Esophagus squamous epithelium (tissue), 4 donors: ENCODE measurements at regions not wholly inside any gene's neighbourhood (a gene's known extent, or its start where the extent isn't known, plus 50 kb on each side); places are given as distances from the start of the nearest gene placed in this dataset.

ENCODE experiments used
- POLR2A ChIP-seq, 4 donors: fragments of 450-650 bp; IDR thresholded peaks; one replicate each; pipeline ENCODE4 v1.6.1; 2017; ENCODE audit warnings: antibody characterized with exemption in 4 of 4, mild to moderate bottlenecking in 4 of 4, moderate library complexity in 3 of 4
- TF ChIP-seq, protein P1 (sequence below), 6 experiments: fragments of 450-650 bp in 4 of 6; fragments of 200-600 bp in 2 of 6; sonication (generic) in 2 of 6; IDR thresholded peaks; one replicate each; pipeline ENCODE4 v1.5.1; 2016 to 2019; ENCODE audit warnings: antibody characterized with exemption in 6 of 6, mild to moderate bottlenecking in 4 of 6, moderate library complexity in 4 of 6

DNA sequence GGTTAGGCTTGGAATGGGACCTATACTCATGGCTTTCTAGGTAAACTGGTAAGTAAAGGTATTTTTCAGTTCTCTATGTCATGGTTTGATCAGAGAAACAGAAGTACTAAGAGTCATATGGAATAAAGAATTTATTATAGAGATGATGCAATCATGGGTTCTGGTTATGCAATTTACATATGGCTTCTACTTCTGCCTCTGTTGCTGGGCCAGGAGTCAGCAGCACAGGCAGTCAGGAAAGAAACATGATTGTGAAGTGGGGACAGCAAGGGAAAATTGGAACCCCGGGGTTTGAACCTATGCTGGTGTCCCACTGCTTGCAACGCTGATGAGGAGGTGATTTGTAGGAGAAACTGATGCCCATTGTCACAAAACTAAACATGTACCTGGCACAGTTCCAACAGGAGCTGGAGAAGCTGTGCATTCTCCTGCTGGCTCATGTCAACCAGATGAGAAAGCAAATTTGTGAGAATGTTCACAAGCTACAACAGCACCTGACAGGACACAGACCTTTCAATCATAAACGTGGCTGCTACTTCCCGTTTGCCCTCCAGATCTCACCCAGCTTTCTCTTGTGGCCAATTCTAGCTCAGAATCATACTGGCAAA is 887.1 kb downstream of the TFAP2A start:
- TF ChIP-seq, protein P1, sequence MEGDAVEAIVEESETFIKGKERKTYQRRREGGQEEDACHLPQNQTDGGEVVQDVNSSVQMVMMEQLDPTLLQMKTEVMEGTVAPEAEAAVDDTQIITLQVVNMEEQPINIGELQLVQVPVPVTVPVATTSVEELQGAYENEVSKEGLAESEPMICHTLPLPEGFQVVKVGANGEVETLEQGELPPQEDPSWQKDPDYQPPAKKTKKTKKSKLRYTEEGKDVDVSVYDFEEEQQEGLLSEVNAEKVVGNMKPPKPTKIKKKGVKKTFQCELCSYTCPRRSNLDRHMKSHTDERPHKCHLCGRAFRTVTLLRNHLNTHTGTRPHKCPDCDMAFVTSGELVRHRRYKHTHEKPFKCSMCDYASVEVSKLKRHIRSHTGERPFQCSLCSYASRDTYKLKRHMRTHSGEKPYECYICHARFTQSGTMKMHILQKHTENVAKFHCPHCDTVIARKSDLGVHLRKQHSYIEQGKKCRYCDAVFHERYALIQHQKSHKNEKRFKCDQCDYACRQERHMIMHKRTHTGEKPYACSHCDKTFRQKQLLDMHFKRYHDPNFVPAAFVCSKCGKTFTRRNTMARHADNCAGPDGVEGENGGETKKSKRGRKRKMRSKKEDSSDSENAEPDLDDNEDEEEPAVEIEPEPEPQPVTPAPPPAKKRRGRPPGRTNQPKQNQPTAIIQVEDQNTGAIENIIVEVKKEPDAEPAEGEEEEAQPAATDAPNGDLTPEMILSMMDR (IDR thresholded peaks at IDR 0.05) = no peak
- TF ChIP-seq POLR2A (IDR thresholded peaks at IDR 0.05) = no peak
